ENCODE measurements at regions not wholly inside any gene's neighbourhood (a gene's known extent, or its start where the extent isn't known, plus 50 kb on each side); places are given as distances from the start of the nearest gene placed in this dataset.

GRCh38 chr7:82690929-82691328 is 247.4 kb upstream of the CACNA2D1 start:
- TF ChIP-seq CTCF (IDR thresholded peaks at IDR 0.05; ENCODE audit: insufficient read depth, low read length, poor library complexity, severe bottlenecking), result no peak
- no peaks in the 10 kb centered on the region for H3K36me3 ChIP-seq (ENCODE audit: control insufficient read depth, insufficient read depth, low read length)
- no peak for DNase-seq (ENCODE audit: low read depth)
- no peaks in the 10 kb centered on the region for H3K27me3 ChIP-seq (ENCODE audit: control insufficient read depth, insufficient read depth, low read length)
- H3K4me3 ChIP-seq (ENCODE audit: low read depth, low read length), result no peak overlapping the region

- no peak for TF ChIP-seq CTCF (IDR thresholded peaks at IDR 0.05; ENCODE audit: insufficient read depth, low read length, poor library complexity, severe bottlenecking)
- DNase-seq (ENCODE audit: low read depth), result no peak
- Histone ChIP-seq H3K36me3 (ENCODE audit: control insufficient read depth, insufficient read depth, low read length) (no peaks in the 10 kb centered on the region), H3K27me3 (ENCODE audit: control insufficient read depth, insufficient read depth, low read length) (no peaks in the 10 kb centered on the region), H3K4me3 (ENCODE audit: low read depth, low read length) (no peak overlapping the region)
These were observed 241.6 kb upstream of the CACNA2D1 start for GRCh38 chr7:82685214-82685613.

GRCh38 chr7:82678716-82679115 is 235.1 kb upstream of the CACNA2D1 start:
- H3K36me3 ChIP-seq (ENCODE audit: control insufficient read depth, insufficient read depth, low read length), result no peaks in the 10 kb centered on the region
- no peak for DNase-seq (ENCODE audit: low read depth)
- no peak overlapping the region for H3K4me3 ChIP-seq (ENCODE audit: low read depth, low read length)
- no peaks in the 10 kb centered on the region for H3K27me3 ChIP-seq (ENCODE audit: control insufficient read depth, insufficient read depth, low read length)
- no peak for TF ChIP-seq CTCF (IDR thresholded peaks at IDR 0.05; ENCODE audit: insufficient read depth, low read length, poor library complexity, severe bottlenecking)

- Histone ChIP-seq H3K27me3 (ENCODE audit: control insufficient read depth, insufficient read depth, low read length) (no peaks in the 10 kb centered on the region), H3K4me3 (ENCODE audit: low read depth, low read length) (no peak overlapping the region), H3K36me3 (ENCODE audit: control insufficient read depth, insufficient read depth, low read length) (no peaks in the 10 kb centered on the region)
- DNase-seq (ENCODE audit: low read depth), result no peak
- no peak for TF ChIP-seq CTCF (IDR thresholded peaks at IDR 0.05; ENCODE audit: insufficient read depth, low read length, poor library complexity, severe bottlenecking)
These were observed 234.7 kb upstream of the CACNA2D1 start for GRCh38 chr7:82678259-82678658.

GRCh38 chr7:82677493-82677892 is 233.9 kb upstream of the CACNA2D1 start:
- H3K36me3 ChIP-seq (ENCODE audit: control insufficient read depth, insufficient read depth, low read length), result no peaks in the 10 kb centered on the region
- no peak overlapping the region for H3K4me3 ChIP-seq (ENCODE audit: low read depth, low read length)
- H3K27me3 ChIP-seq (ENCODE audit: control insufficient read depth, insufficient read depth, low read length), result no peaks in the 10 kb centered on the region
- no peak for TF ChIP-seq CTCF (IDR thresholded peaks at IDR 0.05; ENCODE audit: insufficient read depth, low read length, poor library complexity, severe bottlenecking)
- no peak for DNase-seq (ENCODE audit: low read depth)

- H3K4me3 ChIP-seq (ENCODE audit: low read depth, low read length), result no peak overlapping the region
- no peaks in the 10 kb centered on the region for H3K36me3 ChIP-seq (ENCODE audit: control insufficient read depth, insufficient read depth, low read length)
- no peak for TF ChIP-seq CTCF (IDR thresholded peaks at IDR 0.05; ENCODE audit: insufficient read depth, low read length, poor library complexity, severe bottlenecking)
- no peak for DNase-seq (ENCODE audit: low read depth)
- no peaks in the 10 kb centered on the region for H3K27me3 ChIP-seq (ENCODE audit: control insufficient read depth, insufficient read depth, low read length)
These were observed 233.3 kb upstream of the CACNA2D1 start for GRCh38 chr7:82676777-82677463.

All from kidney epithelial cell (primary cell).